ENCODE measurements at regions not wholly inside any gene's neighbourhood (a gene's known extent, or its start where the extent isn't known, plus 50 kb on each side); places are given as distances from the start of the nearest gene placed in this dataset.
"Not testable (repeated sequence)": the region's sequence is repeated elsewhere in the genome, so short reads cannot be mapped to it uniquely, and the experiment has no call there.

GRCh38 chr1:213417846-213418245 lies 366.8 kb downstream of the RPS6KC1 start:
- Histone ChIP-seq H3K9ac (ENCODE audit: low read depth, low read length) (no peak overlapping the region), H3K36me3 (ENCODE audit: insufficient read depth, low read length) (no peaks in the 10 kb centered on the region), H3K4me3 (ENCODE audit: low read length) (no peak overlapping the region), H3K27me3 (ENCODE audit: insufficient read depth, low read length) (no peaks in the 10 kb centered on the region), H3K27ac (ENCODE audit: low read depth, low read length) (no peak overlapping the region), H3K4me1 (ENCODE audit: insufficient read depth, low read length) (no peaks in the 10 kb centered on the region), H3K9me3 (ENCODE audit: insufficient read depth, low read depth, low read length) (no peaks in the 10 kb centered on the region)
- 98% methylated on average over 5 of the region's 5 CpGs for WGBS

DNA sequence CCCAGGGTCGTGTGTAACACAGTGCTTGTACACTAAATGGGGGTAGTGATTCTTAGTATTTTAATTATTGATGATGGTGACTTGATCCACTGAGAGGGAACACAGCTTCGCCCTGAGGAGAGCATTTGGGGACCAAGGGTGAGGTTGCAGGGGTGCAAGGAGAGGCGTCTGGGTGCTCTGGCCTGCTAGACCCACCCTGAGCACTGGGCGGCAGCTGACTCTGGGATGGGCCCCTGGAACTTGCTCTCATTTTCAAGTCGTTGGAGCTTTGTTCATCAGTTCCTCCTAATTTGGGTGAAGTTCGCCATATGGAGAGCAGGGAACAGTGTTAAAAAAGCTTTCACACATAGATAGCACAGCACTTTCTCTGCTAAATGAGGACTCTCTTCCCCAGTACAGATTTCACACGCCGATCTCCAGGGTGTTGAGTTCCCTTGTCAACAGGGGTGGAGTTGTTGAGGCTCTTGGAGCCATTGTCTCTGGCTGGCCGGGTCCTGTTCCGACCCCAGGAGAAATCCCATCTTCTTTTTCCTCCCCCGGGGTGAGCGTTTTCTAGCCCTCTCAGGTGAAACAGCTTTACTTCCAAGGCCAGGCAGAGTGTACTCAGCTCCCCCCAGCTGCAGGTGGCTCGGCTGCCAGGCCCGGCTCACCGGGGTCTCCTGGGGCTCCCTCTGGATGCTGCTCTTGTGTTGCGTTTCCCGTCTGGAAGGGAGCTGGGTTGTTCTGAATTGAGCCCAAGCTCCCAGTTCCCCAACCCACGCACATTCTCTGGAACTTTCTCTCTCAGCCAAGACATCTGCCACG lies 367.4 kb downstream of the RPS6KC1 start:
- no peaks in the 10 kb centered on the region for H3K9me3 ChIP-seq (ENCODE audit: insufficient read depth, low read depth, low read length)
- H3K4me3 ChIP-seq (ENCODE audit: low read length) = no peak overlapping the region
- no peaks in the 10 kb centered on the region for H3K36me3 ChIP-seq (ENCODE audit: insufficient read depth, low read length)
- H3K27ac ChIP-seq (ENCODE audit: low read depth, low read length) = no peak overlapping the region
- 87% methylated on average over 19 of the region's 19 CpGs for WGBS
- H3K9ac ChIP-seq (ENCODE audit: low read depth, low read length) = no peak overlapping the region
- no peaks in the 10 kb centered on the region for H3K4me1 ChIP-seq (ENCODE audit: insufficient read depth, low read length)
- H3K27me3 ChIP-seq (ENCODE audit: insufficient read depth, low read length) = no peaks in the 10 kb centered on the region

DNA sequence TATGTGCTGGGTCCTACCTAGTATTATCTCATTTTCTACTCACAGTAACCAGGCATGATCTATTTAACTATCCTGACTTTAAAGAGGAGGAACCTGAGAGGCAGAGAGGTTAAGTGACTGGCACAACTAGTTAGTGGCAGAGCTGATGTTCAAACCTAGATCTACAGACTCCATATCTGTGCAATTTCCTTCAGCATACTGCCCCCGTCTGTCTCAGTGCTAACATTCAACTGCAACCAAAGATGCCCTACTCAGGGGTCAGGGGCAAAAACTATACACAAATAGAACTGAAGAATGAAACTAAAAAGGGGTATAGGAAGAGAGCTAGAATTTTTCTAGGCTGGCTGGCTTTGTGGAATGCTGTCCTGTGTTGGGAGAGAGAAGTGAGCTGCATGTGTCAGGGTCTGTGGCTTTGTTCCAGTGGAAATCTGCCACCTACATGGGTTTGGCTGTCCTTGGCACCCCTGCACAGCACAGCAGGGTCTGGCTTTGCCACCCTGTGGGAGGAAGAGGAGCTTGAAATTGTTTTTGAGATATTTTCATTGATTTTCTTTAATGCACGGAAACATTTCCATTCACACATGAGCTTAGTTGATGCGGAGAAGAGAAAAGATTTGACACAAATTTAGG lies 368.5 kb downstream of the RPS6KC1 start:
- Histone ChIP-seq H3K27me3 (ENCODE audit: insufficient read depth, low read length) (no peaks in the 10 kb centered on the region), H3K9ac (ENCODE audit: low read depth, low read length) (no peak overlapping the region), H3K36me3 (ENCODE audit: insufficient read depth, low read length) (no peaks in the 10 kb centered on the region), H3K27ac (ENCODE audit: low read depth, low read length) (no peak overlapping the region), H3K4me3 (ENCODE audit: low read length) (no peak overlapping the region), H3K4me1 (ENCODE audit: insufficient read depth, low read length) (no peaks in the 10 kb centered on the region), H3K9me3 (ENCODE audit: insufficient read depth, low read depth, low read length) (no peaks in the 10 kb centered on the region)
- 94% methylated on average over 3 of the region's 3 CpGs for WGBS

DNA sequence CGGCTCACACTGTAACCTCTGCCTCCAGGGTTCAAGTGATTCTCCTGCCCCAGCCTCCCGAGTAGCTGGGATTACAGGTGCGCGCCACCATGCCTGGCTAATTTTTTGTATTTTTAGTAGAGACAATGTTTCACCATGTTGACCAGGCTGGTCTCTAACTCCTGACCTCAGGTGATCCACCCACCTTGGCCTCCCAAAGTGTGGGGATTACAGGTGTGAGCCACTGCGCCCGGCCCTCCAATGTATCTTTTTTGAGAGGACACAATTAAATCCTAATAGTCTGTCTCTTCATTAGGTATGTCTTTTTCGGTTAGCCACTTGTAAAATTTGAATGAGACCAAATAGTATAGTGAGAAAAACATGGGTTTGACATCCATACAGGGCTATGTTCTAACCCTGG lies 370.1 kb downstream of the RPS6KC1 start:
- H3K4me1 ChIP-seq (ENCODE audit: insufficient read depth, low read length); H3K27ac ChIP-seq (ENCODE audit: low read depth, low read length): not testable (repeated sequence)
- 91% methylated on average over 7 of the region's 7 CpGs for WGBS

GRCh38 chr1:213423041-213423440 lies 372.0 kb downstream of the RPS6KC1 start:
- Histone ChIP-seq H3K27ac (ENCODE audit: low read depth, low read length) (no peak overlapping the region), H3K9me3 (ENCODE audit: insufficient read depth, low read depth, low read length) (no peaks in the 10 kb centered on the region), H3K9ac (ENCODE audit: low read depth, low read length) (no peak overlapping the region), H3K27me3 (ENCODE audit: insufficient read depth, low read length) (no peaks in the 10 kb centered on the region), H3K4me1 (ENCODE audit: insufficient read depth, low read length) (no peaks in the 10 kb centered on the region), H3K36me3 (ENCODE audit: insufficient read depth, low read length) (no peaks in the 10 kb centered on the region), H3K4me3 (ENCODE audit: low read length) (no peak overlapping the region)
- 84% methylated on average over 4 of the region's 4 CpGs for WGBS

More for the DNA sequence above, 370.1 kb downstream of the RPS6KC1 start:
- not testable (repeated sequence) for H3K9me3 ChIP-seq (ENCODE audit: insufficient read depth, low read depth, low read length); H3K36me3 ChIP-seq (ENCODE audit: insufficient read depth, low read length); H3K27me3 ChIP-seq (ENCODE audit: insufficient read depth, low read length); H3K9ac ChIP-seq (ENCODE audit: low read depth, low read length); H3K4me3 ChIP-seq (ENCODE audit: low read length)

DNA sequence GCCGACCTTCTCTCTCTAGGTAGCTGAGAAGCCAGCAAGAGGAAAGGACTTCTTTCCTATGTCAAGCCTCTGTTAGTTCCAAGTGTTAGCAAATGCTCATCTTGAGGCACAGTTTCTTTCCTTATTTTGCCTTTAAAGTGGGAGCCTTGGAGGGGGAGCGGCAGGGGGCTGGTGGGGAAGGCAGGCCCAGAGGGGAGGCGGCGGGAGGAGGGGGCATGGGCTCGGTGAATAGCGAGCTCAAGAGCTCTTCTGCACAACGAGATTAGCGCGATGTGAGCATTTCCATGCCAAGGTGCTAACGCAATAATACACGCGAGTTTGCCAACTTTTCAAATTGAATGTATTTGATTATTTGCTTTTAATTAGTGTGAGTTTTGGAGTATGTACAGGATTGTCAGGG lies 372.6 kb downstream of the RPS6KC1 start:
- Histone ChIP-seq H3K4me1 (ENCODE audit: insufficient read depth, low read length) (no peaks in the 10 kb centered on the region), H3K9ac (ENCODE audit: low read depth, low read length) (no peak overlapping the region), H3K27ac (ENCODE audit: low read depth, low read length) (no peak overlapping the region), H3K4me3 (ENCODE audit: low read length) (no peak overlapping the region), H3K36me3 (ENCODE audit: insufficient read depth, low read length) (no peaks in the 10 kb centered on the region), H3K27me3 (ENCODE audit: insufficient read depth, low read length) (no peaks in the 10 kb centered on the region), H3K9me3 (ENCODE audit: insufficient read depth, low read depth, low read length) (no peaks in the 10 kb centered on the region)
- WGBS = 89% methylated on average over 12 of the region's 12 CpGs

GRCh38 chr1:213425376-213426030 lies 374.5 kb downstream of the RPS6KC1 start:
- H3K36me3 ChIP-seq (ENCODE audit: insufficient read depth, low read length) = no peaks in the 10 kb centered on the region
- H3K4me3 ChIP-seq (ENCODE audit: low read length) = no peak overlapping the region
- no peaks in the 10 kb centered on the region for H3K4me1 ChIP-seq (ENCODE audit: insufficient read depth, low read length)
- WGBS = 94% methylated on average over 20 of the region's 20 CpGs
- no peaks in the 10 kb centered on the region for H3K9me3 ChIP-seq (ENCODE audit: insufficient read depth, low read depth, low read length)
- H3K27me3 ChIP-seq (ENCODE audit: insufficient read depth, low read length) = no peaks in the 10 kb centered on the region
- H3K27ac ChIP-seq (ENCODE audit: low read depth, low read length) = no peak overlapping the region
- H3K9ac ChIP-seq (ENCODE audit: low read depth, low read length) = no peak overlapping the region

GRCh38 chr1:213429642-213430041 lies 378.6 kb downstream of the RPS6KC1 start:
- WGBS = 78% methylated on average over 1 of the region's 1 CpG
- Histone ChIP-seq H3K9me3 (ENCODE audit: insufficient read depth, low read depth, low read length) (no peaks in the 10 kb centered on the region), H3K4me3 (ENCODE audit: low read length) (no peak overlapping the region), H3K4me1 (ENCODE audit: insufficient read depth, low read length) (no peaks in the 10 kb centered on the region), H3K9ac (ENCODE audit: low read depth, low read length) (no peak overlapping the region), H3K27ac (ENCODE audit: low read depth, low read length) (no peak overlapping the region), H3K36me3 (ENCODE audit: insufficient read depth, low read length) (no peaks in the 10 kb centered on the region), H3K27me3 (ENCODE audit: insufficient read depth, low read length) (no peaks in the 10 kb centered on the region)

DNA sequence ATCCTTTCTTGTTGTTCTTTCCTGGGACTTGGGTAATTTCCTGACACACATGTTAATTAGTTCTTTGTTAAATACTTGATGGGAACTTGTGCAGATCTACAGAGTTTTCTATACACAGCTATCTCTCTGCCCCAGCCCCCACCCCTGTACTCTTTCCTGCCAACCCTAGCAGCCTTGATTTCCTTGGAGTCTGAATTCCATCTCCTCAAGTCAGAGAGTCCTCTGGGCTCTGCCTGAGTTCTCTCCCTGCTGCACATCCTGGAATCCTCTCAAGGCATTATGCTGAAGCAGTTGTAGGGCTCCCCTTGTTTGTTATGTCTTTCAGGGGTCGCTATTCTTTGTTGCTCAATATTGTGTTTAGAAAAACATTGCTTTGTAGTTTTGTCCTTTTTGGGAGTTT lies 384.7 kb downstream of the RPS6KC1 start:
- H3K9ac ChIP-seq (ENCODE audit: low read depth, low read length) = no peak overlapping the region
- H3K27ac ChIP-seq (ENCODE audit: low read depth, low read length) = no peak overlapping the region
- 60% methylated on average over 1 of the region's 1 CpG for WGBS
- no peak overlapping the region for H3K4me3 ChIP-seq (ENCODE audit: low read length)
- no peaks in the 10 kb centered on the region for H3K27me3 ChIP-seq (ENCODE audit: insufficient read depth, low read length)
- H3K4me1 ChIP-seq (ENCODE audit: insufficient read depth, low read length) = peaks cover 9% of the 10 kb centered on the region; the same call in 1 of the 2 replicates
- no peaks in the 10 kb centered on the region for H3K36me3 ChIP-seq (ENCODE audit: insufficient read depth, low read length)
- no peaks in the 10 kb centered on the region for H3K9me3 ChIP-seq (ENCODE audit: insufficient read depth, low read depth, low read length)

DNA sequence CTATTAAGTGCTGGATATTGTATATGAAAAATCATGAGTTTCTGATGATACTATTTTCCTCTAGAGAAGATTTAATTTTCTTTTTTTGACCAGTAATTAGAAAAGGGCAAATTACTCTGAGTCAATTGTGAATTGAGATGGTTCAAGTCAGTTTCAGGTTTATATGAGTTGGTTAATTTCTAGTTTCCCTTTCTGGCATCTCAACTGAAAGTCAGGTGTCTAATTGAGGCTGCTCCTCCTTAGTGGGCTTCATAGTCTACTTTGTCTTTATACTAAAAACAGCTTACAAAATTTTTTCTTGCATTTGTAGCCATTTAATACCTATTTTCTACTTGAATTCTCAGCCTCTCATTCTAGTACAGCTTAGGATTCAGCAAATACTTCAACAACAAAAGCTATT lies 387.3 kb downstream of the RPS6KC1 start:
- no peaks in the 10 kb centered on the region for H3K27me3 ChIP-seq (ENCODE audit: insufficient read depth, low read length)
- H3K9ac ChIP-seq (ENCODE audit: low read depth, low read length) = no peak overlapping the region
- H3K4me3 ChIP-seq (ENCODE audit: low read length) = no peak overlapping the region
- no peaks in the 10 kb centered on the region for H3K9me3 ChIP-seq (ENCODE audit: insufficient read depth, low read depth, low read length)
- H3K27ac ChIP-seq (ENCODE audit: low read depth, low read length) = no peak overlapping the region
- H3K4me1 ChIP-seq (ENCODE audit: insufficient read depth, low read length) = peaks cover 9% of the 10 kb centered on the region; the same call in 1 of the 2 replicates
- H3K36me3 ChIP-seq (ENCODE audit: insufficient read depth, low read length) = no peaks in the 10 kb centered on the region

- no peaks in the 10 kb centered on the region for H3K36me3 ChIP-seq (ENCODE audit: insufficient read depth, low read length)
- peaks cover 9% of the 10 kb centered on the region; the same call in 1 of the 2 replicates for H3K4me1 ChIP-seq (ENCODE audit: insufficient read depth, low read length)
- WGBS = 91% methylated on average over 2 of the region's 2 CpGs
- H3K9me3 ChIP-seq (ENCODE audit: insufficient read depth, low read depth, low read length) = no peaks in the 10 kb centered on the region
- H3K27me3 ChIP-seq (ENCODE audit: insufficient read depth, low read length) = no peaks in the 10 kb centered on the region
- H3K4me3 ChIP-seq (ENCODE audit: low read length) = no peak overlapping the region
- no peak overlapping the region for H3K27ac ChIP-seq (ENCODE audit: low read depth, low read length)
- H3K9ac ChIP-seq (ENCODE audit: low read depth, low read length) = no peak overlapping the region
These were observed 388.7 kb downstream of the RPS6KC1 start for GRCh38 chr1:213439703-213440102.

Data from HUES64 (cell line).